Neural cell (in vitro differentiated cells): ENCODE measurements at regions not wholly inside any gene's neighbourhood (a gene's known extent, or its start where the extent isn't known, plus 50 kb on each side); places are given as distances from the start of the nearest gene placed in this dataset.

ENCODE experiments used
- EP300 ChIP-seq: fragments of 450-650 bp; conservative IDR thresholded peaks from 2 replicates; pipeline ENCODE4 v1.6.1; 2014; ENCODE audit warnings: antibody characterized with exemption, mild to moderate bottlenecking, moderate library complexity; ENCODE audit not compliant: poor library complexity, severe bottlenecking
- EZH2 ChIP-seq: fragments of 200-600, 300-800 bp; shearing (Covaris generic), sonication (generic); IDR thresholded peaks from 2 replicates; pipeline ENCODE4 v1.6.1; 2014; ENCODE audit warnings: antibody characterized with exemption, low read length, borderline replicate concordance, mild to moderate bottlenecking; ENCODE audit not compliant: insufficient read depth, poor library complexity, severe bottlenecking
- POLR2AphosphoS5 ChIP-seq: IDR thresholded peaks from 2 replicates; pipeline ENCODE4 v1.6.1; 2012
- RAD21 ChIP-seq: fragments of 450-650 bp; conservative IDR thresholded peaks from 2 replicates; pipeline ENCODE4 v1.6.1; 2014; ENCODE audit warnings: antibody characterized with exemption, mild to moderate bottlenecking, moderate library complexity
- TF ChIP-seq, protein P1 (sequence below): fragments of 450-650 bp; IDR thresholded peaks from 2 replicates; pipeline ENCODE4 v1.5.1; 2014; ENCODE audit warnings: antibody characterized with exemption, mild to moderate bottlenecking, moderate library complexity; ENCODE audit not compliant: poor library complexity, severe bottlenecking
- TF ChIP-seq, protein P2 (sequence below): IDR thresholded peaks from 2 replicates; pipeline ENCODE4 v1.6.1; 2012; ENCODE audit warnings: borderline replicate concordance

DNA sequence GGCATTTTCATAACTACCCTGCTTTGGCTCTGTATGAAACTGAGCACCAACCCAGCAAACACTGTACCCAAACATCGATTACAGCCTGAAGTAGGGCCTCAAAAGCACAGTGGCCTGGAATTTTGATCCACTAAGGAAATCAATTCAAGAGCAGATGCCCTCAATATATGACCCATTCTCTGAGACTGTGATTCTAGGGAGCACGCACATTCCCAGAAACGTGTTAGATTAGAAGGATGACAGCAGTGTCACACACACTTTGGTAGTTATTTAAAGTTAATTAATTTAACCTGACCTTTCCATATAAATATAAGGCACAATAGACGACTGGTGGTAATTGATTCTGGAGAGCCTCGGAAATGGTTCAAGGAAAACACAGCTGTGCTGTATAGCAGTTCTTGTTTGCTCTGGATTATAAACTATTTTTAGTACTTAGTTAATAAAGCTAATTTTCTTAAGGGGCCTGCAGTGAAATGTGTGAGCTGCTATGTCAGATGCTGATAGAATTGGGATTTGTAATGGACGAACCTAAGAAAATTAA lies 126.3 kb upstream of the ZNF385D start:
- no peak for TF ChIP-seq EZH2
- TF ChIP-seq POLR2AphosphoS5: no peak
- TF ChIP-seq, protein P1, sequence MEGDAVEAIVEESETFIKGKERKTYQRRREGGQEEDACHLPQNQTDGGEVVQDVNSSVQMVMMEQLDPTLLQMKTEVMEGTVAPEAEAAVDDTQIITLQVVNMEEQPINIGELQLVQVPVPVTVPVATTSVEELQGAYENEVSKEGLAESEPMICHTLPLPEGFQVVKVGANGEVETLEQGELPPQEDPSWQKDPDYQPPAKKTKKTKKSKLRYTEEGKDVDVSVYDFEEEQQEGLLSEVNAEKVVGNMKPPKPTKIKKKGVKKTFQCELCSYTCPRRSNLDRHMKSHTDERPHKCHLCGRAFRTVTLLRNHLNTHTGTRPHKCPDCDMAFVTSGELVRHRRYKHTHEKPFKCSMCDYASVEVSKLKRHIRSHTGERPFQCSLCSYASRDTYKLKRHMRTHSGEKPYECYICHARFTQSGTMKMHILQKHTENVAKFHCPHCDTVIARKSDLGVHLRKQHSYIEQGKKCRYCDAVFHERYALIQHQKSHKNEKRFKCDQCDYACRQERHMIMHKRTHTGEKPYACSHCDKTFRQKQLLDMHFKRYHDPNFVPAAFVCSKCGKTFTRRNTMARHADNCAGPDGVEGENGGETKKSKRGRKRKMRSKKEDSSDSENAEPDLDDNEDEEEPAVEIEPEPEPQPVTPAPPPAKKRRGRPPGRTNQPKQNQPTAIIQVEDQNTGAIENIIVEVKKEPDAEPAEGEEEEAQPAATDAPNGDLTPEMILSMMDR: no peak
- TF ChIP-seq, protein P2, sequence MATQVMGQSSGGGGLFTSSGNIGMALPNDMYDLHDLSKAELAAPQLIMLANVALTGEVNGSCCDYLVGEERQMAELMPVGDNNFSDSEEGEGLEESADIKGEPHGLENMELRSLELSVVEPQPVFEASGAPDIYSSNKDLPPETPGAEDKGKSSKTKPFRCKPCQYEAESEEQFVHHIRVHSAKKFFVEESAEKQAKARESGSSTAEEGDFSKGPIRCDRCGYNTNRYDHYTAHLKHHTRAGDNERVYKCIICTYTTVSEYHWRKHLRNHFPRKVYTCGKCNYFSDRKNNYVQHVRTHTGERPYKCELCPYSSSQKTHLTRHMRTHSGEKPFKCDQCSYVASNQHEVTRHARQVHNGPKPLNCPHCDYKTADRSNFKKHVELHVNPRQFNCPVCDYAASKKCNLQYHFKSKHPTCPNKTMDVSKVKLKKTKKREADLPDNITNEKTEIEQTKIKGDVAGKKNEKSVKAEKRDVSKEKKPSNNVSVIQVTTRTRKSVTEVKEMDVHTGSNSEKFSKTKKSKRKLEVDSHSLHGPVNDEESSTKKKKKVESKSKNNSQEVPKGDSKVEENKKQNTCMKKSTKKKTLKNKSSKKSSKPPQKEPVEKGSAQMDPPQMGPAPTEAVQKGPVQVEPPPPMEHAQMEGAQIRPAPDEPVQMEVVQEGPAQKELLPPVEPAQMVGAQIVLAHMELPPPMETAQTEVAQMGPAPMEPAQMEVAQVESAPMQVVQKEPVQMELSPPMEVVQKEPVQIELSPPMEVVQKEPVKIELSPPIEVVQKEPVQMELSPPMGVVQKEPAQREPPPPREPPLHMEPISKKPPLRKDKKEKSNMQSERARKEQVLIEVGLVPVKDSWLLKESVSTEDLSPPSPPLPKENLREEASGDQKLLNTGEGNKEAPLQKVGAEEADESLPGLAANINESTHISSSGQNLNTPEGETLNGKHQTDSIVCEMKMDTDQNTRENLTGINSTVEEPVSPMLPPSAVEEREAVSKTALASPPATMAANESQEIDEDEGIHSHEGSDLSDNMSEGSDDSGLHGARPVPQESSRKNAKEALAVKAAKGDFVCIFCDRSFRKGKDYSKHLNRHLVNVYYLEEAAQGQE: no peak
- TF ChIP-seq EP300: no peak
- no peak for TF ChIP-seq RAD21
